Brain microvascular endothelial cell (primary cell): ENCODE measurements at regions not wholly inside any gene's neighbourhood (a gene's known extent, or its start where the extent isn't known, plus 50 kb on each side); places are given as distances from the start of the nearest gene placed in this dataset.
"Not testable (repeated sequence)": the region's sequence is repeated elsewhere in the genome, so short reads cannot be mapped to it uniquely, and the experiment has no call there.

Experiments used
- DNase-seq: peaks from one replicate; pipeline ENCODE4 v3.0.0-alpha.2; 2020
- H3K27ac ChIP-seq: fragments of 250-450 bp; sonication (Bioruptor Pico); 2 replicates; pipeline ENCODE4 v1.5.1; 2020; ENCODE audit warnings: mild to moderate bottlenecking, moderate library complexity
- H3K27me3 ChIP-seq: fragments of 250-450 bp; sonication (Bioruptor Pico); replicated peaks from 2 replicates; pipeline ENCODE4 v1.5.1; 2020; ENCODE audit warnings: mild to moderate bottlenecking
- H3K36me3 ChIP-seq: fragments of 250-450 bp; sonication (Bioruptor Pico); replicated peaks from 2 replicates; pipeline ENCODE4 v1.5.1; 2020; ENCODE audit warnings: mild to moderate bottlenecking
- H3K4me3 ChIP-seq: 2 replicates; pipeline ENCODE4 v1.5.1; 2011; ENCODE audit warnings: low read depth, mild to moderate bottlenecking, control low read depth, low read length, moderate library complexity
- CTCF ChIP-seq: IDR thresholded peaks from 2 replicates; pipeline ENCODE4 v1.5.1; 2011; ENCODE audit warnings: low read depth, mild to moderate bottlenecking, moderate library complexity, low read length, control low read depth, inconsistent platforms; ENCODE audit errors: missing control alignments
- in situ Hi-C: cut with HindIII; loops from 2 replicates; pipeline ENCODE4 v1.10.0; 2017; ENCODE audit warnings: low sequenced_read_pairs, low pct_ligation_motif_present

- H3K27ac ChIP-seq = no peak overlapping the region
- H3K36me3 ChIP-seq = no peaks in the 10 kb centered on the region
- no peaks in the 10 kb centered on the region for H3K27me3 ChIP-seq
- no peak for TF ChIP-seq CTCF
- DNase-seq = no peak
- no peak overlapping the region for H3K4me3 ChIP-seq
- in situ Hi-C loops = no loop called here
These were observed 513.9 kb downstream of the ZNF516 start for GRCh38 chr18:75981102-75981501.

GRCh38 chr18:75977081-75977480, 518.0 kb downstream of the ZNF516 start:
- Histone ChIP-seq H3K4me3 (no peak overlapping the region), H3K27me3 (no peaks in the 10 kb centered on the region), H3K27ac (no peak overlapping the region), H3K36me3 (no peaks in the 10 kb centered on the region)
- no peak for DNase-seq
- TF ChIP-seq CTCF = no peak
- in situ Hi-C loops = no loop called here

- DNase-seq = no peak
- H3K36me3 ChIP-seq = no peaks in the 10 kb centered on the region
- no peaks in the 10 kb centered on the region for H3K27me3 ChIP-seq
- no peak for TF ChIP-seq CTCF
- no peak overlapping the region for H3K27ac ChIP-seq
- H3K4me3 ChIP-seq = no peak overlapping the region
- in situ Hi-C loops = no loop called here
These were observed 524.8 kb downstream of the ZNF516 start for GRCh38 chr18:75970212-75970611.

- in situ Hi-C loops = no loop called here
These were observed 528.6 kb downstream of the ZNF516 start for GRCh38 chr18:75966431-75966830.

GRCh38 chr18:75962036-75962572, 532.9 kb downstream of the ZNF516 start:
- Histone ChIP-seq H3K27ac (no peak overlapping the region), H3K4me3 (no peak overlapping the region), H3K36me3 (no peaks in the 10 kb centered on the region), H3K27me3 (no peaks in the 10 kb centered on the region)
- TF ChIP-seq CTCF = no peak
- DNase-seq = no peak
- in situ Hi-C loops = no loop called here

More at GRCh38 chr18:75966431-75966830, 528.6 kb downstream of the ZNF516 start:
- Histone ChIP-seq H3K36me3 (no peaks in the 10 kb centered on the region), H3K27me3 (no peaks in the 10 kb centered on the region), H3K4me3 (no peak overlapping the region), H3K27ac (no peak overlapping the region)
- TF ChIP-seq CTCF = no peak
- DNase-seq = no peak

GRCh38 chr18:75960356-75960755, 532.9 kb upstream of the SMIM21 start:
- H3K4me3 ChIP-seq, H3K27me3 ChIP-seq, H3K36me3 ChIP-seq, DNase-seq, H3K27ac ChIP-seq, in situ Hi-C loops: not testable (repeated sequence)
